Natural killer cell (primary cell): ENCODE measurements at regions not wholly inside any gene's neighbourhood (a gene's known extent, or its start where the extent isn't known, plus 50 kb on each side); places are given as distances from the start of the nearest gene placed in this dataset.

Experiments
- ATAC-seq, 3 donors: fragments of 150-1000 bp in 2 of 3; fragments of 200-7000 bp in 1 of 3; cut with Tn5 transposase; 1 replicate in 1 of 3; 2 replicates in 2 of 3; pipeline ENCODE4 v1.10.0; 2021; ENCODE audit warnings: mild to moderate bottlenecking in 2 of 3, moderate library complexity in 2 of 3
- DNase-seq, 2 donors: peaks; one replicate each; pipeline versions ENCODE4 v3.0.0 to v3.0.0-alpha.2; 2013 to 2021; ENCODE audit warnings: mixed read lengths in 1 of 2
- H3K27ac ChIP-seq: one replicate; pipeline ENCODE4 v1.5.1; 2013; ENCODE audit warnings: mild to moderate bottlenecking, low read length
- H3K27me3 ChIP-seq: one replicate; pipeline ENCODE4 v1.6.1; 2013; ENCODE audit warnings: low read length; ENCODE audit not compliant: control insufficient read depth, insufficient read depth
- H3K36me3 ChIP-seq: one replicate; pipeline ENCODE4 v1.6.1; 2013; ENCODE audit warnings: low read length; ENCODE audit not compliant: control insufficient read depth, insufficient read depth
- H3K4me1 ChIP-seq: one replicate; pipeline ENCODE4 v1.6.1; 2013; ENCODE audit warnings: low read length; ENCODE audit not compliant: control insufficient read depth, insufficient read depth
- H3K4me3 ChIP-seq: one replicate; pipeline ENCODE4 v1.5.1; 2013; ENCODE audit warnings: low read length
- H3K9me3 ChIP-seq: one replicate; pipeline ENCODE4 v1.6.1; 2013; ENCODE audit warnings: low read length; ENCODE audit not compliant: control insufficient read depth, insufficient read depth
- H3K27ac Mint-ChIP-seq, 2 donors: one replicate each; pipeline ENCODE4 v1.8.0; 2022; ENCODE audit warnings: mild to moderate bottlenecking in 2 of 2, mixed read lengths in 2 of 2, moderate library complexity in 1 of 2
- H3K27me3 Mint-ChIP-seq, 2 donors: one replicate each; pipeline ENCODE4 v1.8.0; 2022; ENCODE audit warnings: low read depth in 2 of 2, mixed read lengths in 2 of 2
- H3K36me3 Mint-ChIP-seq: one replicate; pipeline ENCODE4 v1.8.0; 2022; ENCODE audit warnings: mixed read lengths
- H3K4me1 Mint-ChIP-seq, 2 donors: one replicate each; pipeline ENCODE4 v1.8.0; 2022; ENCODE audit warnings: mixed read lengths in 2 of 2
- H3K4me3 Mint-ChIP-seq: one replicate; pipeline ENCODE4 v1.8.0; 2022; ENCODE audit warnings: mild to moderate bottlenecking, moderate library complexity, mixed read lengths
- H3K9me3 Mint-ChIP-seq, 2 donors: one replicate each; pipeline ENCODE4 v1.8.0; 2022; ENCODE audit warnings: mixed read lengths in 2 of 2
- WGBS: methylation state at CpG from one replicate; pipeline ENCODE4 v1.1.7; 2013; ENCODE audit warnings: missing lambda C conversion rate; ENCODE audit not compliant: insufficient coverage; 5-methylcytosine and 5-hydroxymethylcytosine counted together
- intact Hi-C: fragments of 100-400 bp; cut with micrococcal nuclease; formaldehyde crosslinking; loops from one replicate; pipeline ENCODE4 v1.14.2; 2022
- TF ChIP-seq, protein P1 (sequence below): fragments of 200-600 bp; IDR thresholded peaks from one replicate; pipeline ENCODE4 v1.8.0; 2022; ENCODE audit warnings: antibody characterized with exemption

DNA sequence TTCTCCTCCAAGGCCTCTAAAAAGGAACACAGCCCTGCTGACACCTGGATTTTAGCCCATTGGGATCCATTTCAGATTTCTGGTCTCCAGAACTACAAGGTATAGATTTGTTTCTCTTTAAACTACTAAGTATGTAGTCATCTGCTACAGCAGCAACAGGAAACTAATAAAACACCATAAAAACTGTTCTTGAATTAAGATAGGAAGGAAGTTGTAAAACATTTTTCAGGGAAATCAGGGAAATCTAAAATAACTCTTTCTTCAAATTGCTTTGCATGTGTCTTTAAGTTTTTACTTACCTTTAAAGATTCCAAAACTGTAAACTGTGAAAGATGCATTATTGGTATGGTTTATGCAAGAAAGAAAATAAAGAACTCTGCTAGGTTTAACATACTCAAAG lies 407.0 kb upstream of the TOM1L1 start:
- Mint-ChIP-seq H3K27me3 (no peaks in the 10 kb centered on the region), H3K36me3 (no peaks in the 10 kb centered on the region), H3K4me3 (no peak overlapping the region), H3K9me3 (peaks cover 5 to 7% of the 10 kb centered on the region in 2 donors), H3K4me1 (no peaks in the 10 kb centered on the region), H3K27ac (no peak overlapping the region)
- no peak for ATAC-seq
- intact Hi-C loops = no loop called here
- Histone ChIP-seq H3K36me3 (no peaks in the 10 kb centered on the region), H3K9me3 (peaks cover 2% of the 10 kb centered on the region), H3K4me1 (no peaks in the 10 kb centered on the region), H3K27me3 (no peaks in the 10 kb centered on the region), H3K4me3 (no peak overlapping the region), H3K27ac (no peak overlapping the region)
- TF ChIP-seq, protein P1, sequence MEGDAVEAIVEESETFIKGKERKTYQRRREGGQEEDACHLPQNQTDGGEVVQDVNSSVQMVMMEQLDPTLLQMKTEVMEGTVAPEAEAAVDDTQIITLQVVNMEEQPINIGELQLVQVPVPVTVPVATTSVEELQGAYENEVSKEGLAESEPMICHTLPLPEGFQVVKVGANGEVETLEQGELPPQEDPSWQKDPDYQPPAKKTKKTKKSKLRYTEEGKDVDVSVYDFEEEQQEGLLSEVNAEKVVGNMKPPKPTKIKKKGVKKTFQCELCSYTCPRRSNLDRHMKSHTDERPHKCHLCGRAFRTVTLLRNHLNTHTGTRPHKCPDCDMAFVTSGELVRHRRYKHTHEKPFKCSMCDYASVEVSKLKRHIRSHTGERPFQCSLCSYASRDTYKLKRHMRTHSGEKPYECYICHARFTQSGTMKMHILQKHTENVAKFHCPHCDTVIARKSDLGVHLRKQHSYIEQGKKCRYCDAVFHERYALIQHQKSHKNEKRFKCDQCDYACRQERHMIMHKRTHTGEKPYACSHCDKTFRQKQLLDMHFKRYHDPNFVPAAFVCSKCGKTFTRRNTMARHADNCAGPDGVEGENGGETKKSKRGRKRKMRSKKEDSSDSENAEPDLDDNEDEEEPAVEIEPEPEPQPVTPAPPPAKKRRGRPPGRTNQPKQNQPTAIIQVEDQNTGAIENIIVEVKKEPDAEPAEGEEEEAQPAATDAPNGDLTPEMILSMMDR = no peak
- DNase-seq = no peak

DNA sequence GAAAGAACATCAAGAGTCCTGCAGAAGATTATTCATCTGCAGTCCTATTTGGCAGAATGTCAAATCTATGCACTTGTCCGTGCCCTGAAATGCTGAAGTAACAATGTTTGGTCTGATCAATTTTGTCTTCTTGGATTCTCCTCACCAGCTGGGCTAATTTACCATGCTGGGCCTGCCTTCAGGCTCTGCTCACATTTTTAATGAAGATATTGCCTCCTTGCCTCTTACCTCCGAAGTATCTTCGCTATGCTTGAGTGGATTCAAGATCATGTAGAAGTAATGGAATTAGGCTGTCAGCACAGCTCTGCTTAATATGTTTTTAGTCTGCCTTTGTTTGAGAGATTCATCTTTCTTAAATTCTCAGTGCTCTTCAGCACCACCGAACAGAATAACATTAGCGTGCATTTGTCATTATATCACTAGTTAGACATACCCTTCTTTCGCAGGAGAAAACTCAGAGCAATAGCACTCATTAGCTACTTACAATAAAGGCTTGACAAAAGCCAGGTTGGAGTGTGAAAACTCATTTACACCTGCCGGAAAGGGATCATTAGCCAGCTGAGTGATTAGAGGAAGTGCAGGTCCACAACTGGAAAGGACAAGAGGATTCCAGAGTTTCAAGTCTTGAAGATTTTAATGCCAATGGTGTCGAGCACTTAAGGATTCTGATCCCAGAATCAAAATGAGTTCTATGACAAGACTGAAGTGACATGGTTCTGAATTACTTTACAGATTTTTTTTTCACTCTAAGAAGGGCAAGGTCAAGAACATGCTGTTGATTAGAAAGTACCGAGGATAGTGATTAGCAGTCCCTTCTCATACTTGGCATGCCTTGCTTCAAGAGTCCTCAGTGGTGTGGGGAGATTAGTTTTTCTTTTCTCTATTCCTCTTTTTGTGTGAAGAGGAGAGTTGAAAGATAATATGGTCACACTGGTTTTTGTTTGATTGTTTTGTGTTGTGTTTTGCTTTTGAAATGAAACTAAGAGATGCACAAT lies 405.6 kb upstream of the TOM1L1 start:
- Histone ChIP-seq H3K27ac (no peak overlapping the region), H3K4me3 (no peak overlapping the region), H3K36me3 (no peaks in the 10 kb centered on the region), H3K4me1 (no peaks in the 10 kb centered on the region), H3K27me3 (no peaks in the 10 kb centered on the region), H3K9me3 (peaks cover 2% of the 10 kb centered on the region)
- Mint-ChIP-seq H3K36me3 (no peaks in the 10 kb centered on the region), H3K27ac (no peak overlapping the region), H3K4me3 (no peak overlapping the region), H3K9me3 (peaks cover 5% of the 10 kb centered on the region in 2 donors), H3K27me3 (no peaks in the 10 kb centered on the region), H3K4me1 (no peaks in the 10 kb centered on the region)
- DNase-seq (no peak), ATAC-seq (no peak)
- 89% methylated on average over 9 of the region's 9 CpGs for WGBS
- intact Hi-C loops = no loop called here
- TF ChIP-seq, protein P1 = no peak

DNA sequence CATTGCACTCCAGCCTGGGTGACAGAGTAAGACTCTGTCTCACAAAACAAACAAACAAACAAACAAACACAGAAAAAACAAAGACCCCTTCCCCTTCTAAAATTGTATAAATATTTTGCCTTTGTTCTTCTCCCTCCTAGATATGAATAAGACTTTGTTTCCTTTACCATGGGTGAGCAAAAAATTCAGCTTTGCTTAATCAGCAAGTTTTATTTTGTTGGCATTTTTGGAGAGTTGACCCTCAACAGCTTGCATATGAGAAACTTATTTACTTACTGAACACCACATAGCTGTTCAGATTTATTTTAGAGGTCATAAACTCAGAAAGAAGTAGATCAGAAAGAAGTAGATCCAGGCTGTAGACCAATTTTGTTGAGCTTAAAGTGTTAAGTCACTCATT lies 395.2 kb upstream of the TOM1L1 start:
- DNase-seq (no peak), ATAC-seq (no peak)
- Mint-ChIP-seq H3K27me3 (no peaks in the 10 kb centered on the region), H3K4me1 (no peaks in the 10 kb centered on the region), H3K27ac (no peak overlapping the region), H3K9me3 (peaks cover 16 to 17% of the 10 kb centered on the region in 2 donors), H3K36me3 (no peaks in the 10 kb centered on the region), H3K4me3 (no peak overlapping the region)
- TF ChIP-seq, protein P1 = no peak
- no peak overlapping the region for H3K4me3 ChIP-seq
- peaks cover 2% of the 10 kb centered on the region for H3K9me3 ChIP-seq
- H3K27me3 ChIP-seq = no peaks in the 10 kb centered on the region
- no peaks in the 10 kb centered on the region for H3K36me3 ChIP-seq
- H3K27ac ChIP-seq = no peak overlapping the region
- intact Hi-C loops = no loop called here
- no peaks in the 10 kb centered on the region for H3K4me1 ChIP-seq

DNA sequence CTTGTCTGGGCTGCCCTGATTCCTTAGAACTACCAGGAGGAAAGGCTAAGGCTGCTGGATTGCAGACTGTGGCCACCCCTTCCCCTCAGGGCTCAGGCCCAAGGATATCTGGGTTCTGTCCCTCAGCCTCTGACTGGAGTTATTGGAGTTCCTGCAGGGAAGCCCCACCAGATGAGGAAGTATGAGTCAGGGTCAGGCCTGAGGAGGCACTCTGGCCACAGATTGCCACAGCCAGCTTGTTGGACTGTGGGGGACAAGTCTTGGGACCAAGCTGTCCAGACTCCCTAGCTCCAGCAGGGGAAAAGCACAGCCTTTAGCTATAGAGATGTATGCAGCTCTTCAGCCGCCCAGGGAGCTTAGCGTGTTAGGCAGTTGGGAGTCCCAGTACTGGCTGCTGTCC lies 381.9 kb upstream of the TOM1L1 start:
- Histone ChIP-seq H3K4me3 (no peak overlapping the region), H3K27me3 (no peaks in the 10 kb centered on the region), H3K4me1 (no peaks in the 10 kb centered on the region), H3K9me3 (peaks cover 7% of the 10 kb centered on the region), H3K36me3 (no peaks in the 10 kb centered on the region), H3K27ac (no peak overlapping the region)
- ATAC-seq (no peak), DNase-seq (no peak)
- intact Hi-C loops = no loop called here
- Mint-ChIP-seq H3K27me3 (no peaks in the 10 kb centered on the region), H3K9me3 (peaks cover 23 to 27% of the 10 kb centered on the region in 2 donors), H3K4me1 (no peaks in the 10 kb centered on the region), H3K4me3 (no peak overlapping the region), H3K36me3 (peaks cover 15% of the 10 kb centered on the region), H3K27ac (no peak overlapping the region)
- 92% methylated on average over 2 of the region's 2 CpGs for WGBS
- TF ChIP-seq, protein P1 = no peak
